Thyroid gland (tissue), 4 donors: ENCODE measurements at regions not wholly inside any gene's neighbourhood (a gene's known extent, or its start where the extent isn't known, plus 50 kb on each side); places are given as distances from the start of the nearest gene placed in this dataset.

Source experiments
- DNase-seq, 2 donors: peaks; one replicate each; pipeline ENCODE4 v3.0.0-alpha.2; 2019
- H3K27ac ChIP-seq, 3 donors: fragments of 200-600 bp; sonication (generic); 1 replicate in 2 of 3; 2 replicates in 1 of 3; pipeline ENCODE4 v1.5.1; 2016 to 2019; ENCODE audit warnings: mild to moderate bottlenecking in 1 of 3, moderate library complexity in 1 of 3
- H3K27me3 ChIP-seq: fragments of 200-600 bp; sonication (generic); one replicate; pipeline ENCODE4 v1.5.1; 2019
- H3K36me3 ChIP-seq, 2 donors: fragments of 200-600 bp; sonication (generic); one replicate each; pipeline ENCODE4 v1.5.1; 2016 to 2019
- H3K4me1 ChIP-seq, 2 donors: fragments of 200-600 bp; sonication (generic); one replicate each; pipeline ENCODE4 v1.5.1; 2017 to 2019
- H3K4me3 ChIP-seq, 3 donors: fragments of 200-600 bp; sonication (generic); replicated peaks in 1 of 3; 1 replicate in 2 of 3; 2 replicates in 1 of 3; pipeline ENCODE4 v1.5.1; 2016; ENCODE audit warnings: mild to moderate bottlenecking in 1 of 3
- H3K9me3 ChIP-seq: fragments of 200-600 bp; sonication (generic); one replicate; pipeline ENCODE4 v1.5.1; 2017
- CTCF ChIP-seq, 6 experiments: fragments of 200-600 bp in 3 of 6; fragments of 450-650 bp in 3 of 6; sonication (generic) in 3 of 6; IDR thresholded peaks; one replicate each; pipeline ENCODE4 v1.5.1; 2016 to 2019; ENCODE audit warnings: antibody characterized with exemption in 6 of 6, mild to moderate bottlenecking in 2 of 6, inconsistent platforms in 1 of 6, moderate library complexity in 1 of 6
- POLR2A ChIP-seq, 2 donors: fragments of 450-650 bp; IDR thresholded peaks; one replicate each; pipeline ENCODE4 v1.6.1; 2017; ENCODE audit warnings: antibody characterized with exemption in 2 of 2, mild to moderate bottlenecking in 2 of 2, moderate library complexity in 1 of 2
- WGBS, 2 donors: methylation state at CpG; one replicate each; pipeline ENCODE4 v1.1.5; 2017; 5-methylcytosine and 5-hydroxymethylcytosine counted together
- intact Hi-C: fragments of 100-400 bp; cut with DNase I; formaldehyde crosslinking; loops from one replicate; pipeline ENCODE4 v1.15.1; 2023

DNA sequence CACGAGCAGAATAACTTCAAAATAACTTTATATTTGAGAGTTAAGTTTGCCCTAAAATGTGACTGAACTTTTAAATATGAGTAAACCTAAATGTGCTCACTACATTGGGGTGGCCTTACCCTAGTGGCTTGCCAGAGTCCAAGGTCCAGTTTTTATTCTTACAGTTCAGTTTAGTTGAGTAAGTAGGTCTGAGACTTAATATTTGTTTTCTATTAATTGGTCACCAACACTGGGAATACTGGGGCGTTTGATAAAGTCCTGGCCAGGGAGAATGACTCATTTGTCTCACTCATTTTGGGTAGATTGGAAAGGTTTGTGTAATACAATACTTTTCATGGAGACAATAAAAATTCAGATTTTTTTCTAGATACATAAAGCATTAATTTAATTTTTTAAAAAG is 127.8 kb upstream of the SPATA13 start:
- peak overlapping the region in 1 of 3 donors; percentile 9 for H3K27ac ChIP-seq
- WGBS, 2 donors, result 73 to 81% methylated on average over 2 of the region's 2 CpGs
- intact Hi-C loops, result no loop called here

DNA sequence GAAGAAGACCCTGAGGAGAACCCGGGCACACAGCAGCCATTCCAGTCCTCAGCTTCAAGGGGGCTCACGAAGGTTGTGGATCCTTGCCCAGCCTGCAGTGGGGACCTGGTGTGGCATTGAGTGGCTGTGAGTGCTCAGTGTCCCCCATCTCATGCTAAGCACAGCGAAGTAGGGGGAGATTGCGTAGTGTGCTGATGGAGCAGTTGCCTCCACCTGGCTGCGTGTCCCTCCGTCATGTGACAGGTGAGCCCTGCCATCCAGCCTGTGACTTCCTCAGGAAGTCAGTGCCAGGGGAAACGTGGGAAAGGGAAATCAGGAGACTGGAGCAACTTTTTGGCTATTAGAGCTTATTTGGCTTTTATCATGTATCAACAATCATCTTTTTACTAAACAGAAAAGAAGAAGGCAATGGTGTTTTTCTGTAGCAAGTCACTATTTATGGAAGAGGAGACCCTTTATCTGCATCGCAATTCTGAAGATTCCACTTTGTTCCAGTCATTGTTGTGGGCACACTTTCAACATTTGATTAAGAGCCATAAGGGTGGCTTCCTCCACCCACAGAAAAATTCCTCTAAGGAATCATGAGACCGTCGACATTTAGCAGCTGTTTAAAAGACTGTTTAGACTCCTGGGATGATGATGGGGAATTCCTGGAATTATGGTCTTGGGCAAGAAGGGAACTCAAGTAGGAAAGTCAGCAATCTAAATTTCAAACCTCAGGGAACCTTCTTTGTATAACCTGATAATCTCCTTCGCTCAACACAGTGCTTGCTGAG is 126.8 kb upstream of the SPATA13 start:
- Histone ChIP-seq H3K36me3 (no peaks in the 10 kb centered on the region), H3K27ac (peak overlapping the region in 1 of 3 donors; percentile 9), H3K4me3 (no peak overlapping the region), H3K27me3 (no peaks in the 10 kb centered on the region), H3K4me1 (peaks cover 0 to 26% of the 10 kb centered on the region in 2 donors), H3K9me3 (no peaks in the 10 kb centered on the region)
- no peak for TF ChIP-seq CTCF (IDR thresholded peaks at IDR 0.05)
- TF ChIP-seq POLR2A (IDR thresholded peaks at IDR 0.05), result no peak
- 71 to 80% methylated on average over 11 of the region's 11 CpGs for WGBS, 2 donors
- DNase-seq, result no peak
- intact Hi-C loops, result no loop called here

More for the DNA sequence above, 127.8 kb upstream of the SPATA13 start:
- Histone ChIP-seq H3K9me3 (no peaks in the 10 kb centered on the region), H3K27me3 (no peaks in the 10 kb centered on the region), H3K36me3 (no peaks in the 10 kb centered on the region), H3K4me3 (no peak overlapping the region), H3K4me1 (peaks cover 0 to 26% of the 10 kb centered on the region in 2 donors)
- no peak for DNase-seq
- TF ChIP-seq CTCF (IDR thresholded peaks at IDR 0.05), result no peak
- TF ChIP-seq POLR2A (IDR thresholded peaks at IDR 0.05), result no peak

DNA sequence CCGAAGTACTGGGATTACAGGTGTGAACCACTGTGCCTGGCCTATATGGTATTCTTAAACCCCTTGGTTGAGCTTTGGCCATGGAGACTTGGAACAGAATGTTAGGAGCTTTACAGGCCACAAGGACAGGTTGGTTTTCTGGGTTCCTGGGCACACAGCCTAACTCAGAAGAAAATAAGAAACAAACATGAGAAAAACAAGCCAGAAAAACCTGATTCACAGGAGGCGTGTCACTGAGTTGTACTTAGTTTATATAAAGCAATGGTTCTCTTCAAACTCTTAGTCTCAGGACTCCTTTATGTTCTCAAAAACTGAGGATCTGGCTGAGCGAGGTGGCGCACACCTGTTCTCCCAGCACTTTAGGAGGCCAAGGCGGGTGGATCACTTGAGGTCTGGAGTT is 125.1 kb upstream of the SPATA13 start:
- Histone ChIP-seq H3K27ac (no peak overlapping the region), H3K36me3 (no peaks in the 10 kb centered on the region), H3K4me3 (no peak overlapping the region), H3K27me3 (no peaks in the 10 kb centered on the region), H3K9me3 (no peaks in the 10 kb centered on the region), H3K4me1 (peaks cover 0 to 26% of the 10 kb centered on the region in 2 donors)
- 70 to 75% methylated on average over 5 of the region's 5 CpGs for WGBS, 2 donors
- TF ChIP-seq CTCF (IDR thresholded peaks at IDR 0.05) (no peak), POLR2A (IDR thresholded peaks at IDR 0.05) (no peak)
- DNase-seq, result no peak
- intact Hi-C loops, result no loop called here

GRCh38 chr13:24036115-24036514 is 124.4 kb upstream of the SPATA13 start:
- Histone ChIP-seq H3K4me3 (no peak overlapping the region), H3K4me1 (peaks cover 0 to 26% of the 10 kb centered on the region in 2 donors)
- no peak for DNase-seq

More at GRCh38 chr13:24036115-24036514, 124.4 kb upstream of the SPATA13 start:
- Histone ChIP-seq H3K9me3 (no peaks in the 10 kb centered on the region), H3K27ac (no peak overlapping the region), H3K27me3 (no peaks in the 10 kb centered on the region), H3K36me3 (no peaks in the 10 kb centered on the region)
- WGBS, 2 donors, result 84 to 85% methylated on average over 2 of the region's 2 CpGs
- intact Hi-C loops, result no loop called here
- TF ChIP-seq POLR2A (IDR thresholded peaks at IDR 0.05), result no peak
- no peak for TF ChIP-seq CTCF (IDR thresholded peaks at IDR 0.05)
